ENCODE measurements at regions not wholly inside any gene's neighbourhood (a gene's known extent, or its start where the extent isn't known, plus 50 kb on each side); places are given as distances from the start of the nearest gene placed in this dataset.

- Histone ChIP-seq H3K9me3 (no peaks in the 10 kb centered on the region), H3K36me3 (no peaks in the 10 kb centered on the region), H3K4me3 (no peak overlapping the region), H3K27me3 (replicated peaks; ENCODE audit: insufficient read depth) (no peaks in the 10 kb centered on the region), H3K4me1 (ENCODE audit: control insufficient read depth in 1 of 2, low read depth in 2 of 2) (no peaks in the 10 kb centered on the region), H3K27ac (no peak overlapping the region)
- ATAC-seq (ENCODE audit: insufficient number of reproducible peaks, low FRiP score, low read depth) (no peak), DNase-seq (ENCODE audit: low spot score) (no peak)
- TF ChIP-seq CTCF (IDR thresholded peaks at IDR 0.05): no peak
Observed at GRCh38 chr3:135915206-135915605, 50.3 kb upstream of the PPP2R3A start.
